OCI-LY3 (cell line): ENCODE measurements at regions not wholly inside any gene's neighbourhood (a gene's known extent, or its start where the extent isn't known, plus 50 kb on each side); places are given as distances from the start of the nearest gene placed in this dataset.

Experiments used
- EZH2phosphoT487 ChIP-seq: fragments of 200-600 bp; shearing (Covaris generic); IDR thresholded peaks from 2 replicates; pipeline ENCODE4 v1.6.1; 2018; ENCODE audit warnings: antibody characterized with exemption, mixed run types, low read depth
- TF ChIP-seq, protein P1 (sequence below): fragments of 200-600, 300-600 bp; sonication (generic); IDR thresholded peaks from 2 replicates; pipeline ENCODE4 v1.5.1; 2014; ENCODE audit warnings: antibody characterized with exemption, low read length, low read depth

DNA sequence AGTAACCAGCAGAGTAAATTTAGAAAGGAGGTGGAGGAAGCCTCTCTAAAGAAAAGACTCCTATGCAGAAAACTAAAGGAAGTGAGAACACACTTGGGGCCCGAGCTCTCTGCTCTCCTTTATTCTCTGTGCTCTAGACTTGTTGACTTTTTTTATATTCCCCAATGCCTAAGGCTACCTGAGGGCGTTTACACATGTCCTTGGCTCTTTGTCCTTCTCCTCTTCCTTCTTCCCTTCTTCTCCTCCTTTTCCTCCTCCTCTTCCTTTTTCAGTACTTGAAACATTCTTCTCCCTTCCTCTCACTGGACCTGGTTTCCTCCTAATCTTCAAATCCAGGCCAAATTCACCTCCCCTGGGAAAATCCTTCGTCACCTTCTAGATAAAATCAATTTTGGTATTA, 256.4 kb upstream of the TRPC7 start:
- no peak for TF ChIP-seq EZH2phosphoT487
- TF ChIP-seq, protein P1, sequence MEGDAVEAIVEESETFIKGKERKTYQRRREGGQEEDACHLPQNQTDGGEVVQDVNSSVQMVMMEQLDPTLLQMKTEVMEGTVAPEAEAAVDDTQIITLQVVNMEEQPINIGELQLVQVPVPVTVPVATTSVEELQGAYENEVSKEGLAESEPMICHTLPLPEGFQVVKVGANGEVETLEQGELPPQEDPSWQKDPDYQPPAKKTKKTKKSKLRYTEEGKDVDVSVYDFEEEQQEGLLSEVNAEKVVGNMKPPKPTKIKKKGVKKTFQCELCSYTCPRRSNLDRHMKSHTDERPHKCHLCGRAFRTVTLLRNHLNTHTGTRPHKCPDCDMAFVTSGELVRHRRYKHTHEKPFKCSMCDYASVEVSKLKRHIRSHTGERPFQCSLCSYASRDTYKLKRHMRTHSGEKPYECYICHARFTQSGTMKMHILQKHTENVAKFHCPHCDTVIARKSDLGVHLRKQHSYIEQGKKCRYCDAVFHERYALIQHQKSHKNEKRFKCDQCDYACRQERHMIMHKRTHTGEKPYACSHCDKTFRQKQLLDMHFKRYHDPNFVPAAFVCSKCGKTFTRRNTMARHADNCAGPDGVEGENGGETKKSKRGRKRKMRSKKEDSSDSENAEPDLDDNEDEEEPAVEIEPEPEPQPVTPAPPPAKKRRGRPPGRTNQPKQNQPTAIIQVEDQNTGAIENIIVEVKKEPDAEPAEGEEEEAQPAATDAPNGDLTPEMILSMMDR = no peak
